Psoas muscle (tissue), 7 donors: ENCODE measurements at regions not wholly inside any gene's neighbourhood (a gene's known extent, or its start where the extent isn't known, plus 50 kb on each side); places are given as distances from the start of the nearest gene placed in this dataset.

ENCODE experiments used
- ATAC-seq, 4 donors: fragments of 200-7000 bp; cut with Tn5 transposase; one replicate each; pipeline ENCODE4 v1.9.1; 2020; ENCODE audit warnings: moderate library complexity in 3 of 4, mild to moderate bottlenecking in 2 of 4
- DNase-seq, 2 donors: peaks; one replicate each; pipeline ENCODE4 v3.0.0-alpha.2; 2020
- H3K27ac ChIP-seq: fragments of 200-600 bp; one replicate; pipeline ENCODE4 v1.8.0; 2022
- H3K27me3 ChIP-seq, 3 donors: fragments of 200-600 bp in 1 of 3; one replicate each; pipeline versions ENCODE4 v1.6.1 to v1.8.0; 2013 to 2022; ENCODE audit warnings: low read length in 2 of 3, mild to moderate bottlenecking in 2 of 3, moderate library complexity in 1 of 3; ENCODE audit not compliant: insufficient read depth in 3 of 3
- H3K36me3 ChIP-seq, 2 donors: fragments of 200-600 bp in 1 of 2; one replicate each; pipeline versions ENCODE4 v1.6.1 to v1.8.0; 2013 to 2022; ENCODE audit warnings: low read depth in 1 of 2, mild to moderate bottlenecking in 1 of 2, moderate library complexity in 1 of 2; ENCODE audit not compliant: insufficient read depth in 1 of 2
- H3K4me1 ChIP-seq: fragments of 200-600 bp; one replicate; pipeline ENCODE4 v1.8.0; 2022
- H3K4me3 ChIP-seq: fragments of 200-600 bp; one replicate; pipeline ENCODE4 v1.8.0; 2022; ENCODE audit warnings: mild to moderate bottlenecking
- H3K9me3 ChIP-seq: fragments of 200-600 bp; one replicate; pipeline ENCODE4 v1.8.0; 2022
- CTCF ChIP-seq: fragments of 200-600 bp; IDR thresholded peaks from one replicate; pipeline ENCODE4 v1.8.0; 2022; ENCODE audit warnings: antibody characterized with exemption
- WGBS, 3 donors: extraction: QIAGEN DNeasy Blood & Tissue Kit; methylation state at CpG; one replicate each; pipeline versions ENCODE4 v1.1.6 to v1.1.7; 2013; 5-methylcytosine and 5-hydroxymethylcytosine counted together
- intact Hi-C, 2 donors: fragments of 100-400 bp; cut with DNase I; formaldehyde crosslinking; loops; one replicate each; pipeline versions ENCODE4 v1.11.0 to v1.14.2; 2022
- donor health status: healthy with polysubstance abuse.
- donor health status: DM: no; HTN: no; CAD: no; lungs with moderate emphysema.
- donor health status: Bipolar disorder and iron deficiency.
- donor health status: healthy.
- donor health status: DM: yes; HTN: yes; CAD: no.
- donor health status: DM: no; HTN: no; CAD: no.
- donor health status: DM: yes; HTN: yes; CAD: no.

- Histone ChIP-seq H3K27me3 (no peaks in the 10 kb centered on the region), H3K9me3 (no peaks in the 10 kb centered on the region), H3K4me1 (no peaks in the 10 kb centered on the region), H3K27ac (no peak overlapping the region), H3K4me3 (no peak overlapping the region), H3K36me3 (no peaks in the 10 kb centered on the region)
- intact Hi-C loops: no loop called here
- DNase-seq: no peak
- WGBS, 3 donors: 90 to 96% (median 94%) methylated on average over 2 of the region's 2 CpGs
- TF ChIP-seq CTCF: no peak
- ATAC-seq: no peak
These were observed 266.2 kb upstream of the ZFP64 start for GRCh38 chr20:52457826-52458225.

GRCh38 chr20:52454660-52455059 is 263.1 kb upstream of the ZFP64 start:
- WGBS, 3 donors: 64 to 70% (median 68%) methylated on average over 2 of the region's 2 CpGs

DNA sequence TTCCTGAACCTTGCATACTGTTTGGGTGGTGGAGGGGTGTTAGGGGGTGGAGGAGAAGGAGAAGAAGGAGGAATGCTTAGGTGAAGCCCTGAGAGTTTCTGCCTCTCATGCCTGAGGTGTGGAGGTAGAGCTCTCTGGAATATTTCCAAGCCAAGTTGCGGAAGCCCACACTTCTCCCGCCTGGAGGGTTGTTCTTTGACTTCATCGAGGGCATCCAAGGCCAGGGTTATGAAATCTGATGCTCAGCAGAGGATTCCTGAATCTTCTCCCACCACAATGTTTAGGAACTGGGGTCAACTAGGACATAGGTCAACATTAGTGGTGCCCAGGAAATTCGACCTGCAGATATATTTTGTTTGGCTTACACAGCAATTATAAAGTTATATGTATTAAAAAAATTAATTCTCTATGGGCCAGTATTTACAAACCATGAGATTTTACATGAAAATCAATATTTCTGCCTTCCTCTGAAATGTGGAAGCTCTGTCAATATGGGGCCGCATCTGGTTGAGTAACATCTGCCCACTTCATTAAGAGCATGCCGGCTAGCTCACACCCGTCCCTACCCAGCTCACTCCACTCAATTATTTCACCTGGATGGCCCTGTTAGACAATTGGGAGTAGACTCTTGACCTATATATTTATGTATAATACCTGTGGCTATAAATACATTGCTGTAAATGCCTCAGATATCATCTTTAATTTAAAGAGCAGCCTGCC is 257.1 kb upstream of the ZFP64 start:
- no peak for ATAC-seq
- Histone ChIP-seq H3K36me3 (no peaks in the 10 kb centered on the region), H3K27ac (no peak overlapping the region), H3K4me1 (no peaks in the 10 kb centered on the region), H3K4me3 (no peak overlapping the region), H3K9me3 (no peaks in the 10 kb centered on the region), H3K27me3 (no peaks in the 10 kb centered on the region)
- WGBS, 3 donors: 46 to 51% (median 50%) methylated on average over 7 of the region's 7 CpGs
- no peak for TF ChIP-seq CTCF
- no peak for DNase-seq
- intact Hi-C loops: no loop called here

More at GRCh38 chr20:52454660-52455059, 263.1 kb upstream of the ZFP64 start:
- no peaks in the 10 kb centered on the region for H3K36me3 ChIP-seq
- H3K27ac ChIP-seq: no peak overlapping the region
- no peak for TF ChIP-seq CTCF
- H3K27me3 ChIP-seq: no peaks in the 10 kb centered on the region
- H3K4me1 ChIP-seq: no peaks in the 10 kb centered on the region
- DNase-seq (no peak), ATAC-seq (no peak)
- no peaks in the 10 kb centered on the region for H3K9me3 ChIP-seq
- H3K4me3 ChIP-seq: no peak overlapping the region
- intact Hi-C loops: no loop called here

DNA sequence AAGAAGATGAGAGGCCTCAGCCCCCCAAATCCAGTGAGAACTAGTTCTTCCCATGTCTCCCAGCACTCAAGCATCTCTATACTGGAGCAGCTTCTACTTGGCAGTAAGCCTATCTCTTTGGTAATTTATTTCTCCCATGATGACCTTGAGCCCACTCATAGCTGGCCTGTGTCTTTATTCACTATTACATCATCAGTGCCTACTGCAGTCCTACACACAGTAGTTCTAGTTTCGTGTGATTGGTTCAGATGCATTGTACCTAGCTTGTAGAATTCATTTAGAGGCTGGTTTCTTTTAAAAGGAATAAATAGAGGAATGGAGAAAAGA is 255.6 kb upstream of the ZFP64 start:
- no peak for TF ChIP-seq CTCF
- Histone ChIP-seq H3K27me3 (no peaks in the 10 kb centered on the region), H3K9me3 (no peaks in the 10 kb centered on the region), H3K27ac (no peak overlapping the region), H3K4me1 (no peaks in the 10 kb centered on the region), H3K36me3 (no peaks in the 10 kb centered on the region), H3K4me3 (no peak overlapping the region)
- DNase-seq (no peak), ATAC-seq (no peak)
- intact Hi-C loops: no loop called here
- WGBS, 3 donors: 79 to 89% (median 80%) methylated on average over 1 of the region's 1 CpG
